K562 (cell line): ENCODE measurements at regions not wholly inside any gene's neighbourhood (a gene's known extent, or its start where the extent isn't known, plus 50 kb on each side); places are given as distances from the start of the nearest gene placed in this dataset.

ENCODE experiments used
- ATAC-seq: fragments of 200-7000 bp; cut with Tn5 transposase; 3 replicates; pipeline ENCODE4 v1.9.1; 2020; ENCODE audit warnings: moderate library complexity
- BruUV-seq: library from RNA; stranded (reverse); fragments of 400-500 nt; replicated peaks from 2 replicates; lab custom pipeline; 2021; lab: Mats Ljungman, UMichigan
- CTCF ChIA-PET: fragments of 300-600 bp; formaldehyde crosslinking; extraction: SDS; loops from one replicate; lab custom pipeline; 2021; ENCODE audit warnings: low intra/inter-chr PET ratio; lab: Yijun Ruan, JAX
- POLR2A ChIA-PET: fragments of 300-600, 350-650 bp; sonication (Branson Sonifier 250); formaldehyde crosslinking; extraction: SDS; loops from one replicate; lab custom pipeline; 2021; ENCODE audit warnings: antibody characterized with exemption, inconsistent platforms; lab: Yijun Ruan, JAX
- DNase-seq, 4 experiments: peaks; one replicate each; pipeline versions ENCODE4 v3.0.0 to v3.0.0-alpha.2; 2011 to 2018; ENCODE audit warnings: low spot score in 3 of 4, mixed read lengths in 3 of 4; ENCODE audit errors: extremely low read depth in 1 of 4
- FAIRE-seq: peaks from 2 replicates; lab custom pipeline; 2011; peaks lifted over from hg19 to GRCh38; lab: Jason Lieb, UNC
- H2AFZ ChIP-seq: 2 replicates; pipeline ENCODE4 v1.6.0; 2011; ENCODE audit warnings: low read depth, low read length, control low read depth, inconsistent platforms
- H3K27ac ChIP-seq: fragments of 200-600 bp; 3 replicates; pipeline ENCODE4 v1.8.0; 2011; ENCODE audit warnings: low read depth, mild to moderate bottlenecking, control low read depth, inconsistent platforms, low read length, moderate library complexity, mixed read lengths; ENCODE audit errors: extremely low read depth
- H3K27me3 ChIP-seq, 2 experiments: fragments of 300-600 bp in 1 of 2; 2 replicates in 1 of 2; 3 replicates in 1 of 2; pipeline versions ENCODE4 v1.6.0 to v1.8.0; 2011; ENCODE audit warnings: inconsistent platforms in 2 of 2, low read length in 2 of 2, mild to moderate bottlenecking in 1 of 2, mixed read lengths in 1 of 2, moderate library complexity in 1 of 2; ENCODE audit not compliant: control insufficient read depth in 2 of 2, insufficient read depth in 2 of 2
- H3K36me3 ChIP-seq: fragments of 300-600 bp; 3 replicates; pipeline ENCODE4 v1.8.0; 2011; ENCODE audit warnings: mild to moderate bottlenecking, low read length, inconsistent platforms; ENCODE audit not compliant: control insufficient read depth, insufficient read depth
- H3K4me1 ChIP-seq, 2 experiments: fragments of 200-600 bp in 1 of 2; replicated peaks in 1 of 2; 2 replicates in 1 of 2; 3 replicates in 1 of 2; pipeline versions ENCODE4 v1.5.1 to v1.8.0; 2011; ENCODE audit warnings: inconsistent platforms in 2 of 2, low read length in 2 of 2, mild to moderate bottlenecking in 1 of 2, mixed read lengths in 1 of 2, moderate library complexity in 1 of 2; ENCODE audit not compliant: control insufficient read depth in 2 of 2, insufficient read depth in 2 of 2
- H3K4me2 ChIP-seq: 2 replicates; pipeline ENCODE4 v1.6.1; 2011; ENCODE audit warnings: low read length, control low read depth, inconsistent platforms, mixed read lengths; ENCODE audit not compliant: insufficient read depth
- H3K4me3 ChIP-seq: fragments of 200-600 bp; sonication (generic), shearing (Covaris generic); 2 replicates; pipeline ENCODE4 v1.5.1; 2016; ENCODE audit warnings: control low read depth, inconsistent platforms
- H3K79me2 ChIP-seq: fragments of 200-600 bp; 3 replicates; pipeline ENCODE4 v1.8.0; 2011; ENCODE audit warnings: low read length, inconsistent platforms; ENCODE audit not compliant: control insufficient read depth, insufficient read depth
- H3K9ac ChIP-seq, 2 experiments: 2 replicates each; pipeline versions ENCODE4 v1.6.0 to v1.6.1; 2011; ENCODE audit warnings: low read depth in 2 of 2, low read length in 2 of 2, control low read depth in 1 of 2, inconsistent platforms in 1 of 2, mild to moderate bottlenecking in 1 of 2, mixed read lengths in 1 of 2; ENCODE audit not compliant: insufficient read depth in 1 of 2
- H3K9me1 ChIP-seq: one replicate; pipeline ENCODE4 v1.6.0; 2011; ENCODE audit warnings: inconsistent platforms, mild to moderate bottlenecking, low read length, moderate library complexity; ENCODE audit not compliant: control insufficient read depth, insufficient read depth
- H3K9me3 ChIP-seq: replicated peaks from 2 replicates; pipeline ENCODE4 v1.5.1; 2011; ENCODE audit warnings: low read depth, low read length, inconsistent platforms; ENCODE audit not compliant: control insufficient read depth, insufficient read depth
- H4K20me1 ChIP-seq: replicated peaks from 2 replicates; pipeline ENCODE4 v1.6.1; 2011; ENCODE audit warnings: low read length, inconsistent platforms, mixed read lengths; ENCODE audit not compliant: control insufficient read depth, insufficient read depth
- MCM5 ChIP-seq: fragments of 450-650 bp; IDR thresholded peaks from 2 replicates; pipeline ENCODE4 v1.6.1; 2016; ENCODE audit warnings: low read depth
- SPI1 ChIP-seq: IDR thresholded peaks from 2 replicates; pipeline ENCODE4 v1.6.1; 2011; ENCODE audit warnings: low read depth, low read length, control low read depth, borderline replicate concordance
- SREBF1 ChIP-seq: fragments of 150-350 bp; IDR thresholded peaks from 2 replicates; pipeline ENCODE4 v1.6.1; 2014; ENCODE audit warnings: antibody characterized with exemption, low read depth, low read length, borderline replicate concordance
- ZBED1 ChIP-seq: IDR thresholded peaks from 2 replicates; pipeline ENCODE4 v1.6.1; 2014
- ZNF764 ChIP-seq: fragments of 250-450 bp; sonication (Bioruptor Pico); IDR thresholded peaks from 2 replicates; pipeline ENCODE4 v1.4.0; 2020; ENCODE audit warnings: low read depth, mild to moderate bottlenecking, moderate library complexity
- WGBS: fragments of 100-300 bp; shearing (Covaris generic); methylation state at CpG from one replicate; pipeline ENCODE4 v1.1.6; 2016; ENCODE audit warnings: low coverage, mixed read lengths; ENCODE audit not compliant: insufficient coverage; ENCODE audit errors: missing lambda C conversion rate; 5-methylcytosine and 5-hydroxymethylcytosine counted together
- in situ Hi-C: fragments of 300-500 bp; cut with MboI; formaldehyde crosslinking; loops from 4 replicates; pipeline ENCODE4 v1.15.0; 2018; ENCODE audit warnings: inconsistent platforms, mixed read lengths
- intact Hi-C: fragments of 100-400 bp; cut with micrococcal nuclease; formaldehyde crosslinking; loops from 2 replicates; pipeline ENCODE4 v1.14.2; 2022
- TF ChIP-seq, protein P1 (sequence below): sonication (generic); formaldehyde crosslinking; IDR thresholded peaks from 2 replicates; pipeline ENCODE4 v1.8.0; 2022; ENCODE audit warnings: mild to moderate bottlenecking, low read depth, missing genetic modification reagents

DNA sequence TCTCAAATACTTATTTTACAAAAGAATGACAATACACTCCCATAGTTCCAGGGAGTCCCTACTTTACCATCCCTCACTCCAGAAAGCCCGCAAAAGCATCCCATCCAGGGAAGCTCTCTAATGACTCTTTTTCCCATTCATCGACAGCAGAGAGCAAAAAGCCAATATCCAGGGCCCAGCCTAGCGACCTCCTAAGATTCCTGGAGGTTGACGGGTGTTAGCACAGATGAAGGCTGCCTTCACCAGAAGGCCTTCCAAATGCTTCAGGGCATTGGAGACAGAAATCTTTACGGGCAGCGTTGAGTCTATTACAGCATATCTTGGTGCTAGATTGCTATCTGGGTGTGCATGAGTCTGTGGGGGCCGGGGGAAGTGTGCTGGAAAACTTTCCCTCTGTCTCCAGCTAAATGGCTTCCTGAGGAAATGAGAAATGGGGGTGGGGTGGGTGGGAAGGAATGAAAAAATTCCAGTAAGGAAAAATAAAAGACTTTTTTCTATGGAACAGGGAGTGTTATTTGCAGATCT, 136.6 kb downstream of the PROX1 start (continued):
- no peak for TF ChIP-seq SPI1
- TF ChIP-seq, protein P1, sequence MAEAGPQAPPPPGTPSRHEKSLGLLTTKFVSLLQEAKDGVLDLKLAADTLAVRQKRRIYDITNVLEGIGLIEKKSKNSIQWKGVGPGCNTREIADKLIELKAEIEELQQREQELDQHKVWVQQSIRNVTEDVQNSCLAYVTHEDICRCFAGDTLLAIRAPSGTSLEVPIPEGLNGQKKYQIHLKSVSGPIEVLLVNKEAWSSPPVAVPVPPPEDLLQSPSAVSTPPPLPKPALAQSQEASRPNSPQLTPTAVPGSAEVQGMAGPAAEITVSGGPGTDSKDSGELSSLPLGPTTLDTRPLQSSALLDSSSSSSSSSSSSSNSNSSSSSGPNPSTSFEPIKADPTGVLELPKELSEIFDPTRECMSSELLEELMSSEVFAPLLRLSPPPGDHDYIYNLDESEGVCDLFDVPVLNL (CRISPR knock-in tag), result no peak

DNA sequence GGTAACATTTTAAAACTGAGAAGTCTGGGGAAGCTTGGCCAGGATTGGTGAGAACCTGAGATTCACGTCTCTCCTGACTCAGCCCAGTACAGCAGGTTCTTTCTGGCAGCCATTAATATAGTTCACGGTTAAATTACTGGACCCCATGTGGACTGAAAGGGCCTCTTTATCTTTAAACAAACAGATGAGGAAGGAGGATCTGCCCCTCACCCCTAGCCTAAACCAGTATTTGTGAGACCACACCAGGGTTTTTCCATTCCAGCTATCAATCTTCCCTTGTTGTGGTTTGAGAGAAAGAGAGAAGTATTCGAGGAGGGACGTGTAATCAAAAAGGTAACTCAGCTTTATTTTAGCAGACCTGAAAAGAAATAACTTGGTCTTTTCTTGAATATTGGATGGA, 137.1 kb downstream of the PROX1 start:
- no TSS peak for BruUV-seq
- in situ Hi-C loops, result no loop called here
- Histone ChIP-seq H3K4me3 (no peak overlapping the region), H3K9ac (no peak overlapping the region), H3K27me3 (peaks cover 0 to 4% of the 10 kb centered on the region in 2 experiments; a peak in 2 of 5 replicates), H3K9me1 (no peaks in the 10 kb centered on the region), H3K4me2 (no peak overlapping the region), H3K36me3 (no peaks in the 10 kb centered on the region), H2AFZ (no peak overlapping the region), H4K20me1 (no peaks in the 10 kb centered on the region), H3K9me3 (no peaks in the 10 kb centered on the region)
- POLR2A ChIA-PET, result no interaction called here
- FAIRE-seq, result no peak
- no peak for TF ChIP-seq ZBED1
- TF ChIP-seq ZNF764 (CRISPR knock-in tag), result no peak
- TF ChIP-seq MCM5, result no peak
- TF ChIP-seq SREBF1, result no peak
- TF ChIP-seq, all 486 proteins: peak for 0
- WGBS, result 1% methylated on average over 4 of the region's 4 CpGs
- DNase-seq (no peak), ATAC-seq (no peak; the same call in 1 of the 3 replicates)
- intact Hi-C loops, result loop anchor here (5.0 kb wide), 1 partner anchor 1003 kb away; no protein-coding TSS in a partner anchor
- CTCF ChIA-PET, result no interaction called here
- Histone ChIP-seq H3K79me2 (no peaks in the 10 kb centered on the region), H3K4me1 (no peaks in the 10 kb centered on the region; a peak in 1 of 5 replicates), H3K27ac (no peak overlapping the region)
